GM12874 (cell line): ENCODE measurements at regions not wholly inside any gene's neighbourhood (a gene's known extent, or its start where the extent isn't known, plus 50 kb on each side); places are given as distances from the start of the nearest gene placed in this dataset.

Experiments
- CTCF ChIP-seq: IDR thresholded peaks from 2 replicates; pipeline ENCODE4 v1.5.1; 2011; ENCODE audit warnings: low read depth, mild to moderate bottlenecking, control low read depth, low read length, moderate library complexity; ENCODE audit not compliant: insufficient read depth

GRCh38 chr10:88172159-88172558, 308.7 kb downstream of the PTEN start:
- TF ChIP-seq CTCF = no peak

- TF ChIP-seq CTCF = no peak
Measured at GRCh38 chr10:88174391-88174790, 311.0 kb downstream of the PTEN start.

GRCh38 chr10:88178758-88179157, 315.3 kb downstream of the PTEN start:
- no peak for TF ChIP-seq CTCF

- no peak for TF ChIP-seq CTCF
Measured at GRCh38 chr10:88179831-88180230, 316.4 kb downstream of the PTEN start.

- TF ChIP-seq CTCF = no peak
Measured at GRCh38 chr10:88181902-88182600, 318.6 kb downstream of the PTEN start.

- TF ChIP-seq CTCF = no peak
Measured at GRCh38 chr10:88182601-88182930, 319.1 kb downstream of the PTEN start.

- TF ChIP-seq CTCF = no peak
Measured at GRCh38 chr10:88184543-88185297, 321.3 kb downstream of the PTEN start.
